ENCODE measurements at regions not wholly inside any gene's neighbourhood (a gene's known extent, or its start where the extent isn't known, plus 50 kb on each side); places are given as distances from the start of the nearest gene placed in this dataset.
"Not testable (repeated sequence)": the region's sequence is repeated elsewhere in the genome, so short reads cannot be mapped to it uniquely, and the experiment has no call there.

DNA sequence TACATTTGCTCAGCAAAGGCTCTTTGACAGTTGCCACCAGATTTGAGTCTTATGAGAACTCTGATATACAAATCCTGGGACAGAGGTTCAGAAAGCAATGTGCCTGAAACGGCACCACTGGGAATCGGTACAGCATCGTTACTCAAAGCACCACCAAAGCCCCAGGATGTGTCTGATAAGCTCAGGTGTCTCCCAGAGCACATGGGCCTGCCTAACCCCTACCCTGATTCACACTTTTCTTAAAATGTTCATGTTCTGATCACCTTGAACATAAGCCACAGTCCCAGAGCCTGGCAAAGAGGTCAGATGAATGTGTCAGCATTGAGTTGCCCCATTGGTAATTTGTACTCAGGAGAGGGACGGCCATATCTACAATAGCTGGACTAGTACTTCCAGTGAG lies 545.8 kb upstream of the AUTS2 start:
- DNase-seq (ENCODE audit: low read depth, low spot score) = no peak

DNA sequence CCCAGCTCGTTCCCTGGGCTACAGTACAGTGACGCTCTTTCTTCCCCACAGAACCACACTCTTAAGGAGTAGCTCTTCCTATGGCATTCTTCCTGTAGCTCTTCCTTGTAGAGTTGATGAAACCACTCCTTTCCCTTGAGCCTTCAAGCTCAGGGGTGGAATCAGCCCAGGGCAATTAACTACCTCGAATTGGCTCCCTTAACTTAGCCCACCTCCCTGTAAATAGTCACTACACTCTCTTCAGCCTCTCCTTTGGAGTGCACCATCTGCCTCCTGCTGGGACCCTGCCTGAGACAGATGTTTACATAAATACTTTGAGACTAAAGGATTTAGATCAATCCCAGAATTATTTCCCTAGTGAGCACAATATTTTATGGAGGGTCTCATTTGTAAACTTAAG lies 537.8 kb upstream of the AUTS2 start:
- DNase-seq (ENCODE audit: low read depth, low spot score) = no peak

DNA sequence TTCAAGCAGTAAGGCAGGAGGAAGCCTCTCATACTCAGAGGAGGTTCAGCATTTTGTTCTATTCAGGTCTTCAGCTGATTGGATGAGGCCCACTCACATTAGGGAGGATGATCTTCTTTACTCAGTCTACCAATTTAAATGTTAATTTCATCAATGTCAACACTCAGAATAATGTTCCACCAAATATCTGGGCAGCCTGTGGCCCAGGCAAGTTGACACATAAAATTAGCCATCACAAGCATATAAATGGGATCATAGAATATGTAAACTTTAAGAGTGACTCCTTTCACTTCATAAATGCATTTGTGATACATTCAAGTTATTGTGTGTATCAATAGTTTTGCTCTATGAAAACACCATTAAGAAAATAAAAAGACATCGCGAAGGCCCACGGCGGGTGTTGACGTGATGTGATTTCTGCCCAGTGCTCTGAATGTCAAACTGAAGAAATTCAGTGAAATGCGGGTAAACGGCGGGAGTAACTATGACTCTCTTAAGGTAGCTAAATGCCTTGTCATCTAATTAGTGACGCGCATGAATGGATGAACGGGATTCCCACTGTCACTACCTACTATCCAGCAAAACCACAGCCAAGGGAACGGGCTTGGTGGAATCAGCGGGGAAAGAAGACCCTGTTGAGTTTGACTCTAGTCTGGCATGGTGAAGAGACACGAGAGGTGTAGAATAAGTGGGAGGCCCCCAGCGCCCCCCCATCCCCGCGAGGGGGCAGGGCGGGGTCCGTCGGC lies 536.1 kb upstream of the AUTS2 start:
- no peak for DNase-seq (ENCODE audit: low read depth, low spot score)

DNA sequence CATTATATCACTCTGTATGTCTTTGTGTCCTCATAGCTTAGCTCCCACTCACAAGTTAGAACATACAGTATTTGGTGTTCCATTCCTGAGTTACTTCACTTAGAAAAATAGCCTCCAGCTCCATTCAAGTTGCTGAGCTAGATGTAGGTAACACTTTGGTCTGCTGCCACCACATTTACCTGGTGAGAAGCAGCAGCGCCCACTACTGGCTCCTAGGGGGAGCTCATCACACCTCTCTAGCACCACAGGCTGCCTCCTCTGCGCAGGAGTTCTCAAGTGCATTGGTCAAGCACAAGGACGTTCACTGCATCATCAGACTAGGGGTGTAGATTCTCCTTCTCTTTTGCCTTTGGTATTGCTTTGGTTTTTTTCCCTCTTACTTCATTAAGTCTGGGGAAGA lies 530.9 kb upstream of the AUTS2 start:
- no peak for DNase-seq (ENCODE audit: low read depth, low spot score)

DNA sequence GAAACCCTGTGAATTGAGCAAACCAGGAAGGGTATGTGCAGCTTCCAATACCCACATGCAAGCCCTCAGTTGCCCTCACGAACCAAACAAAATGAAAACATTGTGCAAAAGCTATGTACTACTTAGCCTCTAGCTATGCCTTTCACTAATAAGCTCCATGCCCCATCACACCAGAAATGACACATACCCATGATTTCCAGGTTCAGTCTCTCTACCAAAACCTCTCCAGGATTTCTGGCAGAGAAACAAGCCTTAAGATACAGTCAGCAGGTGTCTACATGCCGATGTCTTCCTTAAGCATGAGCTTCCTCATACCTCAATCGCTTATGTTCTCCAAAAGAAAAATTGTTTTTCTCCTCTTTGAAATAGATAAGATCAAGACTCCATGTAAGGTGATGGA lies 527.8 kb upstream of the AUTS2 start:
- DNase-seq (ENCODE audit: low read depth, low spot score) = no peak

DNA sequence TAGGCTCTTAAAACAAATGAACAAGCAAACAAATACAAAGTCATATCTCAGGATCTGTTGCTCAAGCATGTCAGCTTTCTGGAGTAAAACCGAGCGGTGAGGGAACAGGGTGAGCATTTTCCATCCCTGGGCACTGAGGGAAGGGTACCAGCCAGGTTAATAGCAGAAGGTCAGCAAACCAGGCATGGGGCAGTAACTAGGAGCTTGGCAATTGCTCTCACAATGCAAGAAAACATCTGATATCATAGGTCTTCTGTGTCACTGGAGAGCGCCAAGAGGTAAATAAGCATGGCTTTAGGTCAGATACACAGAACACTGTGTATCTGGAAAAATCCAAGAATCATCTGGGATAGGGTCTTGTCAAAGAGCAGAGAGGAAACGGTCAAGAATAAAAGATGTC lies 521.7 kb upstream of the AUTS2 start:
- no peak for DNase-seq (ENCODE audit: low read depth, low spot score)

DNA sequence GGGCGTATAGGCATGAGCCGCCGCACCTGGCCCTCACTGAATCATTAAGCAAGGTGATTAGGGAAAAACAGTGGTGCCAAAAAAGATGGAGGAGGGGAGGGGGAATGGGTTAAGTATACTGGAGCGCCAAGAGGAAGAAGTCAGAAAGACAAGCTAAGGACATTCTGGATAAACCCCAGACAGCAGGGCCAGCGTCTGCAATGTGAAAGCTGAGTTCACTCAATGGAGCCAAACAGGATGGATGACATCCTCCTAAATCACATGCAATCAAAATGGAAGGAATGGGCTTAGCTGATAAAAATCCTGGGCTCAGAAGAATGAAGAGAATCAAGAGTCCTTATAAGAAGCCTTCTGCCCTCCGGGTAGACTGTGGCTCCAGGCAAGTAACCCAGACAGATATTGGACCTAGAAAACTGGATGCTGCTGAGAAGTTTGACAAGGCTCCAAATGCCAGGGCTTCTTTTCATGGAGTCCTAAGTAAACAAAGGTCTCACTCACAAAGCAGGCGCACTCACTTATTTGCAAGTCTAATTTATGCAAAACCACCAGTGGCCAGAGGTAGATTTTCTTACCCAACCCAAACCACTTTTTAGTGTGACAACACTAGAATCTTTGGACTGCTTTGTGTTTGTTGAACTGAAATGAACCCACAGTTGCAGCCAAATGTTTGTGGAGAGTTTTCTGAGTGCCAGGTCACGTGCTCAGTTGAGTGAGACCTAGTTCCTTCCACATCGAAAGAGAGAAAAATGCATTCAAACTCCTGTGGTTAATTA lies 519.1 kb upstream of the AUTS2 start:
- DNase-seq (ENCODE audit: low read depth, low spot score) = no peak

DNA sequence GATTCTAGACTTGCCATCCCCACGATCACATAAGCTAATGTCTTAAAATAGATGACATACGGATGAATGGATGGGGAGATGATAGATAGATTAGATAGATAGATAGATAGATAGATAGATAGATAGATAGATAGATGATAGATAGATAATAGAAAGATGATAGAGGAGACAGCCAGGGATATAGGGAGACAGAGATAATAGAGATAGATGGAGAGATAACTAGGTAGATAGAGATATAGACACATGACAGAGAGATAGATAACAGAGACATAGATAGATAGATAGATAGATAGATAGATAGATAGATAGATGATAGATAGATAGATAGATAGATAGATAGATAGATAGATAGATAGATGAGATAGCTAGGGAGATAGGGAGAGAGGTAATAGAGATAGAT lies 511.0 kb upstream of the AUTS2 start:
- not testable (repeated sequence) for DNase-seq (ENCODE audit: low read depth, low spot score)

DNA sequence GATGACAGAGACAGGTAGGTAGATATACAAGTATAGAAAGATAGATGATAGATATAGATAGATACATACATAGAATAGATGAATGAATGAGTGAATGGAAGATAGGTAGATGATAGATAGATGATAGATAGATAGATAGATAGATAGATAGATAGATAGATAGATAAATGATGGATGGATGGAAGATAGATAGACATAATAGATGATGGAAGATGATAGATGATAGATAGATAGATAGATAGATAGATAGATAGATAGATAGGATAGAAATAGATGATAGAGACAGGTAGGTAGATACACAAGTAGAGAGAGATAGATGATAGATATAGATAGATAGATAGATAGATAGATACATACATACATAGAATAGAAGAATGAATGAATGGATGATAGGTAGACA lies 510.1 kb upstream of the AUTS2 start:
- DNase-seq (ENCODE audit: low read depth, low spot score) = no peak

DNA sequence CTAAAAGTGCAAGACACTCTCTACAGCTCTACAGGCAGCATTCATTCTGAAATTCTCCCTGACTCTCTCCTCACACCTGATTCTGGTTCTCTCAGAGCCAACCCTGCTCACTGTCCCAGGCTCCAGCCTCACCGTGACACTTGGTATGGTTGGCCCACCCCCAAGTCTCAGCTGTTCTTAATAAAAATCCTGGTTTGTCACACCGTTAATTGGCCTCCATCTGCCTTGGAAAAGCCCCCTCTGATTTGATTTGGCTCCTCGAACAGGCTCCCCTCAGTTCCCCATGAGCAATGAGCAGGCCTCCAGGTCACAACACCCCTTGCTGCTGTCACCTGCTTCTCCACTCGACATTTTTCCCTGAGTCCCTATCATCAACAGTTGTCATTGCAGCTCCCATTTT lies 507.3 kb upstream of the AUTS2 start:
- DNase-seq (ENCODE audit: low read depth, low spot score) = no peak

DNA sequence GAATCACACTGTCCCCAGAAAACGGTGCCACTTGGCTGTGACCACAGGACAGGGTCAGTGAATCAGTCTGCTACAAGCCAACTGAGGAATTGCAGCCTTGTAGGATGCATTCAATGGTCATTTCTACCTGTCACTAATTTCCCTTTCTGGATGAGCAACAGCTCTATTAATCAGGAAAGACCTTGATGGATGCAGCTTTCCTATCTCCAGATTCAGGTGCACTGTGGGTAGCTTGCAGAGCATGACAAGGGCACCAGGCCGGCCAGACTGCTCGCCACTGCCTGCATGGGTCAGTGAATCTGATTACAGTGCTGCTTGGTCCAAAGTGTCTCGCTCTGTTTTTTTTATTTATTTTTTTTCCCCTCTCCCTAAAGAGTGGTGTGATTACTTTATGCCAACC lies 506.8 kb upstream of the AUTS2 start:
- no peak for DNase-seq (ENCODE audit: low read depth, low spot score)

DNA sequence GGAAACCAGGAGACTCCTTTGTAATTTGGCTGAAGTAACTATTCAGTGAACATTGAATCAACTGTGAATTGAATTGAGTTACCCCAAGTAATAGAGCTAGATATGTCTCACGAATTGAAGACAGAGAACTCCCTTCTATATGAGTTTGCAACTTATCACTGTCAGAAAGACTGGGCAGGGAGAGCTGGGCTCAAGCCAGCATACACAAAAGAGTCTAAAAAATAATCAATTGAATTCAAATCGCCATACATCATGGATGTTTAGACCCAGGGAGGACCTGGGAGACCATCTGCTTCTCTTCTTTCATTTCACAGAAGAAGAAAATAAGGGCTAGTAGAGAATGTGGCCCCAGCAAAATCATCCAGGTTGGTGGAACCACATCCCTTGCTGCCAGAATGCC lies 503.1 kb upstream of the AUTS2 start:
- DNase-seq (ENCODE audit: low read depth, low spot score) = no peak

DNA sequence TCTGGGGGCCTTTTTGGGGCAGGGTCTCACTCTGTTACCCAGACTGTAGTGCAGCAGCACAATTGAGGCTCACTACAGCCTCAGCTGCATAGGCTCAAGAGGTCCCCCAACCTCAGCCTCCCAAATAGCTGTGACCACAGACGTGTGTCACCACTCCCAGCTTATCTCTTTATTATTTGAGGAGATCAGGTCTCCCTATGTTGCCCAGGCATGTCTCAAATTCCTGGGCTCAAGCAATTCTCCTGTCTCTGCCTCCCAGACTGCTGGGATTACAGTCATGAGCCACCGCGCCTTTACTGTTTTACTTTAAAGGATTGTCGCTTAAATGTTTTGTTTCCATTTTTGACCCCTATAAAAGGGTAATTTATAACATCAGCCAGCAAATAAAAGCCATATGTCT lies 502.6 kb upstream of the AUTS2 start:
- no peak for DNase-seq (ENCODE audit: low read depth, low spot score)

DNA sequence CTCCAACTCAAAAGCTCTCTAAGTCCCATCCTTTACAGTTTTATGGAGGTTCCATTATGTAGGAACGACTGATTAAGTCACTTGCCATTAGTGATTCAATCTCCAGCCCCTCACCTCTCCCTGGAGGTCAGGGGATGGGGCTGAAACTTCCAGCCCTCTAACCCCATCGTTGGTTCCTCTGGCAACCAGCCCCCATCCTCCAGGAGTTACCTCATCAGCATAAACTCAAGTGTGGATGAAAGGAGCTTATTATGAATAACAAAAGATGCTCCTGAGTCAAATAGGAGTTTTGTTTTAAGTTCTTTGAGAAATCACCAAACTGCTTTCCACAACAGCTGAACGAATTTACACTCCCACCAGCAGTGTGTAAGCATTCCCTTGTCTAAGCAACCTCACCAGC lies 494.3 kb upstream of the AUTS2 start:
- DNase-seq (ENCODE audit: low read depth, low spot score) = no peak

DNA sequence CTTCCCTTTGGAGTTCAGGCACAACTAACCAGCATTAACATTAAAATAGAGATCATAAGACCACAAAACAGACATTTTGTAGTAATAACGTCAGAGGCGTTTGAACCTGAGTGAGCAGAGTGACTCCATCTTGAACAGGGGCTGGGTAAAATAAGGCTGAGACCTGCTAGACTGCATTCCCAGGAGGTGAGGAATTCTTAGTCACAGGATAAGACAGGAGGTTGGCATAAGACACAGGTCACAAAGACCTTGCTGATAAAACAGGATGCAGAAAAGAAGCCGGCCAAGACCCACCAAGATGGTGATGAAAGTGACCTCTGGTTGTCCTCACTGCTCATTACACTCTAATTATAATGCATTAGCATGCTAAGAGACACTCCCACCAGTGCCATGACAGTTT lies 493.2 kb upstream of the AUTS2 start:
- no peak for DNase-seq (ENCODE audit: low read depth, low spot score)

DNA sequence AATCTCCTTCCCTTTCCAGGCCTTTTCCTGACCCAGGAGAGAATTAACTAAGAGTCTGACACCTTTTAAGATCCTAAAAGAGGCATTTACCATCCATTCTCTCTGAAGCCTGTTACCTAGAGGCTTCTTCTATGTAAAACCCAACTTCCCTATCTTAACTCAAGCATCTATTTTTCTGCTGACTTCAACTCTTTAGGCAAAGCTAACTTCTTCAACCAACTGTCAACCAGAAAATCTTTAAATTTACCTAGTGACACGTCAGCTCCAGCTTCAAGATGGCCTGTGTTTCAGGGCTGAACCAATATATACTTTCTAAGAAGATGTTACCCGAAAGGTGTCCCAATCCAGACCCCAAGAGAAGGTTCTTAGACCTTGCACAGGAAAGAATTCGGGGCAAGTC lies 492.3 kb upstream of the AUTS2 start:
- DNase-seq (ENCODE audit: low read depth, low spot score) = no peak

DNA sequence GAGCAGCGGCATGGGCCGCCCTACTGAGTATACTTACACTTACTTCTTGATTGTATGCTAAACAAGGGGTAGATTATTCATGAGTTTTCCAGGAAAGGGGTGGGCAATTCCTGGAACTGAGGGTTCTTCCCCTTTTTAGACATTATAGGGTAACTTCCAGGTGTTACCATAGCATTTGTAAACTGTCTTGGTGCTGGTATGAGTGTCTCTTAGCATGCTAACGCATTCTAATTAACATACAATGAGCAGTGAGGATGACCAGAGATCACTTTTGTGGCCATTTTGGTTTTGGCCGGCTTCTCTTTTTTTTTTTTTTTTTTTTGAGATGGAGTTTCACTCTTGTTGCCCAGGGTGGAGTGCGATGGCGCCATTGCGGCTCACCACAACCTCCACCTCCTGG lies 491.8 kb upstream of the AUTS2 start:
- not testable (repeated sequence) for DNase-seq (ENCODE audit: low read depth, low spot score)

DNA sequence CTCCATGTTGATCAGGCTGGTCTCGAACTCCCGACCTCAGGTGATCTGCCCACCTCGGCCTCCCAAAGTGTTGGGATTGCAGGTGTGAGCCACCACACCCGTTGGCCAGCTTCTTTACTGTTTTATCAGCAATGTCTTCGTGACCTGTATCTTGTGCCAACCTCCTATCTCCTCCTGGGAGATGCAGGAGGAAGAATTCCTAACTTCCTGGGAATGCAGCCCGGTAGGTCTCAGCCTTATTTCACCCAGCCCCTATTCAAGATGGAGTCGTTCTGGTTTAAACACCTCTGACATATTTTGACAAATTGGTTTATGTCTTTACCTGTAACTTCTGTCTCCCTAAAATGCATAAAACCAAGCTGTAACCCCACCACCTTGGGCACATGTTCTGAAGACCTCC lies 491.3 kb upstream of the AUTS2 start:
- DNase-seq (ENCODE audit: low read depth, low spot score) = not testable (repeated sequence)

DNA sequence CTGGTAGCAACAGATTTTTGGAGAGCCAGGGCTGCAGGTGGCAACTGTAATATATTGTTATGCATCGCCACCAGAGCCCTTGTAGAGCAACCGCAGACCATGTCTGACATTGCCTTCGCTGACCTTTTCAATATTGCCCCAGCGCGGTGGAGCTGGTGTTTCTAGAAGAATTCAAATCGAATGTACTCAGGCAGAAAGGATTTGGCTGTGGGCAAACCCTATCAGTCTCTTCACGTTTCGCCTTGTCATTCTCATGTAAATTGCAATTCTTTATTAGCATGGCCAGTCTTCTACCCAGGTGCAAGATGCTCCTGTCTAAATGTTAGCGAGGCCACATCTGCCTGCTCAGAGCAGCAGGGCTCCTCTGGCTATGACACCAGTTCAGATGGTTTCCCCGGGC lies 490.2 kb upstream of the AUTS2 start:
- no peak for DNase-seq (ENCODE audit: low read depth, low spot score)

DNA sequence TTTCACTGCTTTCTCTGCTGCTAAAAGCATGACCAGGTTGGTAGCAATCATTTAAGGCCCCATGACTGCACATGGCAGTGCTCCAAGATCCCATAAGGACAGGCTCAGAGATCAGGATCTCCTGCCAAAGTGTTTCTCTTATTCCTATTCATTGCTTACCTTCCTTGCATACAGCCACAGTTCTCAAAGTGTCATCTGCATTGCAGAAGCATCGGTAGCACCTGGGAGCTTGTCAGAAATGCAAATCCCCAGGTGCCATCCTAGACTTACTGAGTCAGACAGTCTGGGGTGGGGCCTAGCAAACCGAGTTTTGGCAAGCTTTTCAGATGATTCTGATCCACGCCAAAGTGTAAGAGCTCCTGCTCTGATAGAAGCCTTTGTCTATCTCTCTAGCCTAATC lies 489.0 kb upstream of the AUTS2 start:
- DNase-seq (ENCODE audit: low read depth, low spot score) = no peak

DNA sequence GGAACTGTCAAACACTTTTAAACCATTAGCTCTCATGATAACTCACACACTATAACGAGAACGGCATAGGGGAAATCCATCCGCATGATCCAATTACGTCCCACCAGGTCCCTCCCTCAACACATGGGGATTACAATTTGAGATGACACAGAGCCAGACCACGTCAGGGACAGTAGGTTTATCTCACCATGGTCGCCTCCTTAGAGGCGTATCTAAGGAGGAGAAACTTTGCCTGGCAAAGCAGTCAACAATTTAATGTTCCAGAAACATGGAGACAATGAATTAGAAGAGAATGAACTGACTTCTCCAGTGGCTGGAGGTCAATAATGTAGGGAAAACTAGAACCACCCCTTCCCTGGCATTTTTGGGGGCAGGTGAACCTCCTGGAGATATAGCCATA lies 488.4 kb upstream of the AUTS2 start:
- no peak for DNase-seq (ENCODE audit: low read depth, low spot score)

DNA sequence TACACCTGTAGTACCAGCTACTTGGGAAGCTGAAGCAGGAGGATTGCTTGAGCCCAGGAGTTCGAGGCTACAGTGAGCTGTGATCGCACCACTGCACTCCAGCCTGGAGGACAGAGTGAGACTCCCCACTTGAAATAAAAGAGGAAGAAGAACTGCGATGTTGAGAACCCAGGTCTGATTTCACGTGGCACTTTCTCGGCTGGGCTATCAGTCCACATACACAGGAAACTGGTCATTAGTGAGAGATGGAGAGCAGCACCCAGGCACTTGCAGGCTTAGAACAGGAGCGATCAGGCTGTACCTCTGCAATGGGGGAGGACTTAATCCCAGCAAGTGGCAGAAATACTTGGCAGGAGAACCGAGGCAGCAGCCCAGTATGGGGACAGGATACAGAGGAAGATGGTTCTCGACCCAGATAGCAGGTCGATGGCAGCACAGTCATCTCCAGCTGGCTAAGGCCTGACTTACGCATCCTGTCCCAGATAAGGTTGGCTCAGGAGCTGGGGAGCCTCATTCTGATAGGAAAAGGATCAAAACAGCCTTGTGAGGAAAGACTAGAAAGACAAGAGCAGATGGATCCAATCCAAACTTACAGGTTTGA lies 487.7 kb upstream of the AUTS2 start:
- no peak for DNase-seq (ENCODE audit: low read depth, low spot score)

DNA sequence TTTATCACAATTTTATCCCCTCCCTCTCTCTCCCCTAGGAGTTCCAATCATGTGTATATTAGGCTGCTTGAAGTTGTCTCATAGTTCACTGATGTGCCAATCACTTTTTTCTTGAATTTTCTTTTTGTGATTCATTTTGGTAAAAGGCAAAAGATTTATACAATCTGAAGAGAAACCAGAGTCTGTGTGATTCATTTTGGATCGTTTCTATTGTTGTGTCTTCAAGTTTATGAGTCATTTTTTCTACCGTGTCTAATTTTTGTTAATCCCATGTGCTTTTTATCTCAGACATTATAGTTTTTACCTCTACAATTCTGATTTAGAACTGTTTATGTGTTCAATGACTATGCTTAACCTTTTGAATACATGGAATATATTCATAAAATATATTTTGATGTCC lies 483.9 kb upstream of the AUTS2 start:
- DNase-seq (ENCODE audit: low read depth, low spot score) = no peak
